NCI-H82 treated with DMSO at 0.1 percent for 48 hours (cell line): ENCODE measurements at regions not wholly inside any gene's neighbourhood (a gene's known extent, or its start where the extent isn't known, plus 50 kb on each side); places are given as distances from the start of the nearest gene placed in this dataset.
"Not testable (repeated sequence)": the region's sequence is repeated elsewhere in the genome, so short reads cannot be mapped to it uniquely, and the experiment has no call there.

Experiments
- DNase-seq: peaks from one replicate; lab custom pipeline; 2025; ENCODE audit not compliant: unreplicated experiment; lab: John Stamatoyannopoulos, UW

GRCh38 chr1:189987509-189987908 lies 490.2 kb downstream of the BRINP3 start:
- no peak for DNase-seq

GRCh38 chr1:189992856-189993255 lies 484.8 kb downstream of the BRINP3 start:
- DNase-seq = no peak

GRCh38 chr1:190000365-190000872 lies 477.2 kb downstream of the BRINP3 start:
- DNase-seq = no peak

GRCh38 chr1:190001187-190001586 lies 476.5 kb downstream of the BRINP3 start:
- no peak for DNase-seq

GRCh38 chr1:190003376-190003775 lies 474.3 kb downstream of the BRINP3 start:
- DNase-seq = no peak

- no peak for DNase-seq
Observed at GRCh38 chr1:190011585-190011984, 466.1 kb downstream of the BRINP3 start.

- DNase-seq = not testable (repeated sequence)
Observed at GRCh38 chr1:190019151-190019550, 458.5 kb downstream of the BRINP3 start.

GRCh38 chr1:190019717-190020116 lies 457.9 kb downstream of the BRINP3 start:
- DNase-seq = no peak

- DNase-seq = no peak
Observed at GRCh38 chr1:190022709-190023108, 455.0 kb downstream of the BRINP3 start.

- no peak for DNase-seq
Observed at GRCh38 chr1:190029441-190029840, 448.2 kb downstream of the BRINP3 start.

GRCh38 chr1:190043655-190044054 lies 434.0 kb downstream of the BRINP3 start:
- no peak for DNase-seq

- DNase-seq = no peak
Observed at GRCh38 chr1:190046231-190046630, 431.4 kb downstream of the BRINP3 start.
